Neural crest cell (in vitro differentiated cells): ENCODE measurements at regions not wholly inside any gene's neighbourhood (a gene's known extent, or its start where the extent isn't known, plus 50 kb on each side); places are given as distances from the start of the nearest gene placed in this dataset.

ENCODE experiments used
- DNase-seq: peaks from one replicate; pipeline ENCODE4 v3.0.0; 2021; ENCODE audit warnings: low read depth, mixed read lengths, low spot score
- H3K27ac Mint-ChIP-seq: one replicate; pipeline ENCODE4 v1.8.0; 2021; ENCODE audit warnings: mild to moderate bottlenecking, mixed read lengths; ENCODE audit not compliant: unreplicated experiment
- H3K27me3 Mint-ChIP-seq: 2 replicates; pipeline ENCODE4 v1.8.0; 2021; ENCODE audit warnings: low read depth, mild to moderate bottlenecking, mixed read lengths
- H3K36me3 Mint-ChIP-seq: 2 replicates; pipeline ENCODE4 v1.8.0; 2021; ENCODE audit warnings: low read depth, mild to moderate bottlenecking, mixed read lengths
- H3K4me1 Mint-ChIP-seq: 2 replicates; pipeline ENCODE4 v1.8.0; 2021; ENCODE audit warnings: mixed read lengths
- H3K4me3 Mint-ChIP-seq: one replicate; pipeline ENCODE4 v1.8.0; 2021; ENCODE audit warnings: mild to moderate bottlenecking, mixed read lengths
- H3K9me3 Mint-ChIP-seq: 2 replicates; pipeline ENCODE4 v1.8.0; 2021; ENCODE audit warnings: mixed read lengths
- TF ChIP-seq, protein P1 (sequence below): fragments of 200-600 bp; sonication (generic); conservative IDR thresholded peaks from 2 replicates; pipeline ENCODE4 v1.5.0; 2021; ENCODE audit warnings: antibody characterized with exemption, mild to moderate bottlenecking

GRCh38 chr15:96801576-96802150, 471.2 kb downstream of the NR2F2 start:
- Mint-ChIP-seq H3K4me1 (peaks cover 62% of the 10 kb centered on the region), H3K27me3 (no peaks in the 10 kb centered on the region), H3K27ac (no peak overlapping the region), H3K4me3 (no peak overlapping the region), H3K9me3 (no peaks in the 10 kb centered on the region), H3K36me3 (no peaks in the 10 kb centered on the region)
- no peak for DNase-seq
- TF ChIP-seq, protein P1, sequence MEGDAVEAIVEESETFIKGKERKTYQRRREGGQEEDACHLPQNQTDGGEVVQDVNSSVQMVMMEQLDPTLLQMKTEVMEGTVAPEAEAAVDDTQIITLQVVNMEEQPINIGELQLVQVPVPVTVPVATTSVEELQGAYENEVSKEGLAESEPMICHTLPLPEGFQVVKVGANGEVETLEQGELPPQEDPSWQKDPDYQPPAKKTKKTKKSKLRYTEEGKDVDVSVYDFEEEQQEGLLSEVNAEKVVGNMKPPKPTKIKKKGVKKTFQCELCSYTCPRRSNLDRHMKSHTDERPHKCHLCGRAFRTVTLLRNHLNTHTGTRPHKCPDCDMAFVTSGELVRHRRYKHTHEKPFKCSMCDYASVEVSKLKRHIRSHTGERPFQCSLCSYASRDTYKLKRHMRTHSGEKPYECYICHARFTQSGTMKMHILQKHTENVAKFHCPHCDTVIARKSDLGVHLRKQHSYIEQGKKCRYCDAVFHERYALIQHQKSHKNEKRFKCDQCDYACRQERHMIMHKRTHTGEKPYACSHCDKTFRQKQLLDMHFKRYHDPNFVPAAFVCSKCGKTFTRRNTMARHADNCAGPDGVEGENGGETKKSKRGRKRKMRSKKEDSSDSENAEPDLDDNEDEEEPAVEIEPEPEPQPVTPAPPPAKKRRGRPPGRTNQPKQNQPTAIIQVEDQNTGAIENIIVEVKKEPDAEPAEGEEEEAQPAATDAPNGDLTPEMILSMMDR, result no peak

- H3K4me3 Mint-ChIP-seq, result peak overlapping the region; percentile 29
- H3K4me1 Mint-ChIP-seq, result peaks cover 62% of the 10 kb centered on the region
- no peaks in the 10 kb centered on the region for H3K27me3 Mint-ChIP-seq
- H3K9me3 Mint-ChIP-seq, result peaks cover 3% of the 10 kb centered on the region
- DNase-seq, result no peak
- H3K36me3 Mint-ChIP-seq, result peaks cover 2% of the 10 kb centered on the region
- peak overlapping the region; percentile 12 for H3K27ac Mint-ChIP-seq
- TF ChIP-seq, protein P1, result no peak
Observed at GRCh38 chr15:96802611-96803255, 472.2 kb downstream of the NR2F2 start.

DNA sequence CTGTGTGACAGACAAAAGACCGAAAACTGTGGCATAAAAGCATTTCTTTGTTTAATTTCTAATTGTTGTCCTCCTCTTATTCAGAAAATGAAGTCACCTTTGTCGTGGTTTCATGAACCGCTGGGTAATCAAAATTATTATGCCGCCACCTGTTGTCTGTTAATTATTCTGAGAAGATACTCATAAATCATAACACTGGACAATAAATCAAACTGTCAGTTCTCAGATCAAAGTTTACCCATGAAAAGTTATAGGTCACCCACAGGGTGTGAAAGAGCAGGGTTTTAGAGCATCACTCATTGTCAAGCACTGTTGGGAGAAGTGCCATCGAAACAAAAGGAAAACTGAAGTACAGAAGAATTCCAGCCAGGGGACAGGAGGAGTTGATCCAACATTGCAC, 474.3 kb downstream of the NR2F2 start:
- H3K4me3 Mint-ChIP-seq, result peak overlapping the region; percentile 36
- no peak for DNase-seq
- peaks cover 2% of the 10 kb centered on the region for H3K36me3 Mint-ChIP-seq
- TF ChIP-seq, protein P1, result no peak
- H3K27ac Mint-ChIP-seq, result peak overlapping the region; percentile 74
- H3K9me3 Mint-ChIP-seq, result peaks cover 3% of the 10 kb centered on the region
- peaks cover 47% of the 10 kb centered on the region for H3K4me1 Mint-ChIP-seq
- no peaks in the 10 kb centered on the region for H3K27me3 Mint-ChIP-seq

DNA sequence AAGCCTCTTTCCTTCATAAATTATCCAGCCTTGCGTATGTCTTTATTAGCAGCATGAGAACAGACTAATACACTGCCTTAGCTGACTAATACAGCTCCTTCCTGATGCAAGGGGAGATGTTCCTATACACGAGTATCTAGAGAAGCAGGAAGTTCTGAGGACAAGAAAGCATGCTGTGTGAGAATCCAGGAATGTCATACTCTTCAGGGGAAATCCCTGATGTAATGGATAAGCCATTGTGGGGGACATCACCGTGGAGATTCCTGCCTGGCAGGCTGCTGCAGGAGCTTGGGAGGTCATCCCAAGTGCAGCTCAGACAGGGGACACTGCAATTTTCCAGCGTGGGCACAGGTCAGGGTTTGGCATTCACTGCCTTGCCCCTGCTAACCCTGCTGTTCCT, 476.9 kb downstream of the NR2F2 start:
- no peak overlapping the region for H3K4me3 Mint-ChIP-seq
- TF ChIP-seq, protein P1, result no peak
- H3K4me1 Mint-ChIP-seq, result peaks cover 37% of the 10 kb centered on the region
- H3K36me3 Mint-ChIP-seq, result peaks cover 2% of the 10 kb centered on the region
- peaks cover 3% of the 10 kb centered on the region for H3K9me3 Mint-ChIP-seq
- DNase-seq, result no peak
- no peak overlapping the region for H3K27ac Mint-ChIP-seq
- H3K27me3 Mint-ChIP-seq, result no peaks in the 10 kb centered on the region

DNA sequence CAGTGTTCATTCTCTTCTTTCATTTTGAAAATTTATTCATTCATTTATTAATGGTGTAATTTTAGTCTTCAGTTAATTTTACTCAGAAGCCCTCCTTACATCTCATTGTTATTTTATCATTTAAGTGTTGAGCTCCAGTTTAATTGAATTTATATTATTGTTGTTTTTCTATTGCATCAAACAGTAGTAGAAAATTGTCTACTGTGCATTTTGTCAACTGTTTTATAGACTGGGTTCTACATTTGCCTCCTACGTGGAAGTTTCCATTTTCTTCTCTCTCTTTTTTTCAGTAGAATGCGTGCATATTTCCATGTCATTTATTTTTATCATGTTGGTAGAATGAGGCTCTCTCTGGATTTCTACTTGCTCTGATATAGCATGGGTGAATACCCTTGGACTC, 487.4 kb downstream of the NR2F2 start:
- no peak for DNase-seq
- H3K9me3 Mint-ChIP-seq, result peaks cover 5% of the 10 kb centered on the region
- TF ChIP-seq, protein P1, result no peak
- H3K27ac Mint-ChIP-seq, result no peak overlapping the region
- H3K27me3 Mint-ChIP-seq, result no peaks in the 10 kb centered on the region
- H3K4me3 Mint-ChIP-seq, result no peak overlapping the region
- no peaks in the 10 kb centered on the region for H3K36me3 Mint-ChIP-seq
- no peaks in the 10 kb centered on the region for H3K4me1 Mint-ChIP-seq
